Erythroblast (primary cell): ENCODE measurements at regions not wholly inside any gene's neighbourhood (a gene's known extent, or its start where the extent isn't known, plus 50 kb on each side); places are given as distances from the start of the nearest gene placed in this dataset.

Experiments
- DNase-seq, 2 experiments: peaks; one replicate each; lab custom pipeline; 2025; lab: John Stamatoyannopoulos, UW
- GATA1 ChIP-seq: IDR thresholded peaks from 2 replicates; pipeline ENCODE4 v1.6.1; 2011; ENCODE audit warnings: low read depth, mild to moderate bottlenecking, control low read depth, low read length, moderate library complexity
- POLR2A ChIP-seq: IDR thresholded peaks from 2 replicates; pipeline ENCODE4 v1.6.1; 2011; ENCODE audit warnings: mild to moderate bottlenecking, low read length

GRCh38 chr19:30799865-30800755 is 427.9 kb downstream of the ZNF536 start:
- TF ChIP-seq POLR2A, result no peak
- no peak for TF ChIP-seq GATA1
- peak; percentile 3 to 25 for DNase-seq

GRCh38 chr19:30795727-30796126 is 423.5 kb downstream of the ZNF536 start:
- TF ChIP-seq GATA1 (no peak), POLR2A (no peak)
- no peak for DNase-seq

GRCh38 chr19:30792561-30793505 is 420.6 kb downstream of the ZNF536 start:
- no peak for DNase-seq
- no peak for TF ChIP-seq POLR2A
- TF ChIP-seq GATA1, result no peak

GRCh38 chr19:30791088-30791487 is 418.9 kb downstream of the ZNF536 start:
- no peak for DNase-seq
- TF ChIP-seq POLR2A (no peak), GATA1 (no peak)

GRCh38 chr19:30790056-30790680 is 418.0 kb downstream of the ZNF536 start:
- TF ChIP-seq POLR2A (no peak), GATA1 (no peak)

GRCh38 chr19:30788105-30788765 is 416.1 kb downstream of the ZNF536 start:
- TF ChIP-seq POLR2A (no peak), GATA1 (no peak)
- DNase-seq, result no peak

More at GRCh38 chr19:30790056-30790680, 418.0 kb downstream of the ZNF536 start:
- DNase-seq, result no peak

GRCh38 chr19:30785458-30786137 is 413.4 kb downstream of the ZNF536 start:
- TF ChIP-seq POLR2A (no peak), GATA1 (no peak)
- no peak for DNase-seq

- peak; percentile 45 to 72 for DNase-seq
These were observed 412.8 kb downstream of the ZNF536 start for GRCh38 chr19:30784850-30785457.

GRCh38 chr19:30783936-30784335 is 411.8 kb downstream of the ZNF536 start:
- no peak for DNase-seq

More at GRCh38 chr19:30784850-30785457, 412.8 kb downstream of the ZNF536 start:
- no peak for TF ChIP-seq GATA1

GRCh38 chr19:30783212-30783611 is 411.0 kb downstream of the ZNF536 start:
- DNase-seq, result no peak

More at GRCh38 chr19:30783936-30784335, 411.8 kb downstream of the ZNF536 start:
- TF ChIP-seq GATA1 (no peak), POLR2A (no peak)

GRCh38 chr19:30781519-30781918 is 409.3 kb downstream of the ZNF536 start:
- no peak for DNase-seq
- no peak for TF ChIP-seq POLR2A
- no peak for TF ChIP-seq GATA1

More at GRCh38 chr19:30783212-30783611, 411.0 kb downstream of the ZNF536 start:
- no peak for TF ChIP-seq POLR2A
- no peak for TF ChIP-seq GATA1

- DNase-seq, result no peak
- TF ChIP-seq POLR2A, result no peak
- TF ChIP-seq GATA1, result no peak
These were observed 408.9 kb downstream of the ZNF536 start for GRCh38 chr19:30781047-30781446.
